ENCODE measurements at regions not wholly inside any gene's neighbourhood (a gene's known extent, or its start where the extent isn't known, plus 50 kb on each side); places are given as distances from the start of the nearest gene placed in this dataset.

GRCh38 chr12:30395190-30395589 is 300.5 kb downstream of the IPO8 start:
- ChIA-PET CTCF (no interaction called here), POLR2A (no interaction called here)
- FAIRE-seq: no peak
- no peak for ATAC-seq
- Histone ChIP-seq H3K4me2 (no peak overlapping the region), H3K9me3 (peaks cover 8% of the 10 kb centered on the region; the same call in 1 of the 3 replicates), H3K27ac (no peak overlapping the region), H3K4me3 (no peak overlapping the region), H3K4me1 (no peaks in the 10 kb centered on the region)
- 2% methylated on average over 3 of the region's 3 CpGs for WGBS (ENCODE audit: missing lambda C conversion rate)
- no peak for TF ChIP-seq SREBF2 (IDR thresholded peaks at IDR 0.05)
- no peak for TF ChIP-seq KDM5A (IDR thresholded peaks at IDR 0.05)
- TF ChIP-seq REST (IDR thresholded peaks at IDR 0.05): no peak
- TF ChIP-seq NFE2L2 (conservative IDR thresholded peaks at IDR 0.05; ENCODE audit: low read length): no peak
- no peak for TF ChIP-seq POLR2AphosphoS2 (conservative IDR thresholded peaks at IDR 0.05; ENCODE audit: low read length)
- DNase-seq (ENCODE audit: low read depth in 1 of 2, low spot score in 1 of 2): no peak

GRCh38 chr12:30391766-30392366 is 303.8 kb downstream of the IPO8 start:
- TF ChIP-seq NR3C1 (IDR thresholded peaks at IDR 0.05) (no peak), MAFK (IDR thresholded peaks at IDR 0.05; ENCODE audit: partially characterized antibody) (no peak), MAZ (IDR thresholded peaks at IDR 0.05; ENCODE audit: borderline replicate concordance, low read depth, low read length) (no peak)
- Histone ChIP-seq H3K27ac (no peak overlapping the region), H3K9me3 (peaks cover 8% of the 10 kb centered on the region; the same call in 1 of the 3 replicates), H3K4me3 (no peak overlapping the region), H3K4me1 (no peaks in the 10 kb centered on the region), H3K4me2 (no peak overlapping the region)
- ChIA-PET POLR2A (no interaction called here), CTCF (interaction anchor here (0.9 kb wide), 1 partner anchor 361 kb away, joined by 3 read pairs; no protein-coding TSS in a partner anchor)
- ATAC-seq (no peak), DNase-seq (ENCODE audit: low read depth in 1 of 2, low spot score in 1 of 2) (no peak), FAIRE-seq (no peak)
- 0% methylated on average over 5 of the region's 5 CpGs for WGBS (ENCODE audit: missing lambda C conversion rate)

GRCh38 chr12:30385706-30386105 is 310.0 kb downstream of the IPO8 start:
- no peak for ATAC-seq

GRCh38 chr12:30384976-30385375 is 310.7 kb downstream of the IPO8 start:
- 64% methylated on average over 1 of the region's 1 CpG for WGBS (ENCODE audit: missing lambda C conversion rate)
- no peak for DNase-seq (ENCODE audit: low read depth in 1 of 2, low spot score in 1 of 2)
- FAIRE-seq: no peak
- Histone ChIP-seq H3K4me3 (no peak overlapping the region), H3K9me3 (no peaks in the 10 kb centered on the region), H3K4me1 (no peaks in the 10 kb centered on the region), H3K4me2 (no peak overlapping the region), H3K27ac (no peak overlapping the region)
- POLR2A ChIA-PET: no interaction called here
- ATAC-seq: no peak
- CTCF ChIA-PET: no interaction called here
- no peak for TF ChIP-seq SREBF2 (IDR thresholded peaks at IDR 0.05)
- TF ChIP-seq CHD4 (IDR thresholded peaks at IDR 0.05; ENCODE audit: borderline replicate concordance): no peak
- no peak for TF ChIP-seq MAZ (IDR thresholded peaks at IDR 0.05; ENCODE audit: borderline replicate concordance, low read depth, low read length)
- TF ChIP-seq NPAS2 (CRISPR knock-in tag; IDR thresholded peaks at IDR 0.05; ENCODE audit: borderline replicate concordance): no peak
- no peak for TF ChIP-seq CTCF (IDR thresholded peaks at IDR 0.05)
- TF ChIP-seq HMGXB4 (CRISPR knock-in tag; IDR thresholded peaks at IDR 0.05; ENCODE audit: borderline replicate concordance): no peak
- no peak for TF ChIP-seq ZSCAN20 (CRISPR knock-in tag; IDR thresholded peaks at IDR 0.05)
- TF ChIP-seq RCOR1 (IDR thresholded peaks at IDR 0.05; ENCODE audit: low read depth, low read length): no peak
- TF ChIP-seq CBX2 (IDR thresholded peaks at IDR 0.05; ENCODE audit: borderline replicate concordance, low read depth): no peak
- TF ChIP-seq SMC3 (IDR thresholded peaks at IDR 0.05): no peak
- TF ChIP-seq HOXB13 (CRISPR knock-in tag; IDR thresholded peaks at IDR 0.05; ENCODE audit: low read depth): no peak
- TF ChIP-seq HES2 (IDR thresholded peaks at IDR 0.05): no peak
- no peak for TF ChIP-seq ATOH8 (CRISPR knock-in tag; IDR thresholded peaks at IDR 0.05; ENCODE audit: low read depth)
- no peak for TF ChIP-seq ESRRA (IDR thresholded peaks at IDR 0.05; ENCODE audit: borderline replicate concordance, low read length)

More at GRCh38 chr12:30385706-30386105, 310.0 kb downstream of the IPO8 start:
- POLR2A ChIA-PET: no interaction called here
- 14% methylated on average over 4 of the region's 4 CpGs for WGBS (ENCODE audit: missing lambda C conversion rate)
- Histone ChIP-seq H3K27ac (no peak overlapping the region), H3K4me1 (no peaks in the 10 kb centered on the region), H3K4me3 (no peak overlapping the region), H3K9me3 (no peaks in the 10 kb centered on the region), H3K4me2 (no peak overlapping the region)
- FAIRE-seq (no peak), DNase-seq (ENCODE audit: low read depth in 1 of 2, low spot score in 1 of 2) (no peak)
- no peak for TF ChIP-seq FOSB (CRISPR knock-in tag; IDR thresholded peaks at IDR 0.05)
- CTCF ChIA-PET: no interaction called here

Data from A549 (cell line).